Activated naive CD8-positive, alpha-beta T cell treated with anti-CD3 and anti-CD28 coated beads for 36 hours (primary cell): ENCODE measurements at regions not wholly inside any gene's neighbourhood (a gene's known extent, or its start where the extent isn't known, plus 50 kb on each side); places are given as distances from the start of the nearest gene placed in this dataset.

Source experiments
- DNase-seq: peaks from one replicate; pipeline ENCODE4 v3.0.0; 2021
- H3K27ac Mint-ChIP-seq: one replicate; pipeline ENCODE4 v1.8.0; 2022; ENCODE audit warnings: mild to moderate bottlenecking, moderate library complexity, mixed read lengths
- H3K27me3 Mint-ChIP-seq: one replicate; pipeline ENCODE4 v1.8.0; 2022; ENCODE audit warnings: mild to moderate bottlenecking, mixed read lengths
- H3K36me3 Mint-ChIP-seq: one replicate; pipeline ENCODE4 v1.8.0; 2021; ENCODE audit warnings: mild to moderate bottlenecking, mixed read lengths
- H3K4me1 Mint-ChIP-seq: one replicate; pipeline ENCODE4 v1.8.0; 2021; ENCODE audit warnings: mixed read lengths
- H3K4me3 Mint-ChIP-seq: one replicate; pipeline ENCODE4 v1.8.0; 2022; ENCODE audit warnings: mild to moderate bottlenecking, moderate library complexity, mixed read lengths
- H3K9me3 Mint-ChIP-seq: one replicate; pipeline ENCODE4 v1.8.0; 2022; ENCODE audit warnings: mixed read lengths

GRCh38 chr3:88318067-88318466 lies 168.3 kb downstream of the C3orf38 start:
- Mint-ChIP-seq H3K36me3 (no peaks in the 10 kb centered on the region), H3K9me3 (no peaks in the 10 kb centered on the region), H3K27ac (no peak overlapping the region), H3K4me3 (no peak overlapping the region), H3K4me1 (no peaks in the 10 kb centered on the region), H3K27me3 (no peaks in the 10 kb centered on the region)
- no peak for DNase-seq

GRCh38 chr3:88321363-88322050 lies 171.7 kb downstream of the C3orf38 start:
- no peak for DNase-seq
- Mint-ChIP-seq H3K36me3 (no peaks in the 10 kb centered on the region), H3K9me3 (no peaks in the 10 kb centered on the region), H3K27ac (no peak overlapping the region), H3K4me3 (no peak overlapping the region), H3K27me3 (no peaks in the 10 kb centered on the region), H3K4me1 (no peaks in the 10 kb centered on the region)

DNA sequence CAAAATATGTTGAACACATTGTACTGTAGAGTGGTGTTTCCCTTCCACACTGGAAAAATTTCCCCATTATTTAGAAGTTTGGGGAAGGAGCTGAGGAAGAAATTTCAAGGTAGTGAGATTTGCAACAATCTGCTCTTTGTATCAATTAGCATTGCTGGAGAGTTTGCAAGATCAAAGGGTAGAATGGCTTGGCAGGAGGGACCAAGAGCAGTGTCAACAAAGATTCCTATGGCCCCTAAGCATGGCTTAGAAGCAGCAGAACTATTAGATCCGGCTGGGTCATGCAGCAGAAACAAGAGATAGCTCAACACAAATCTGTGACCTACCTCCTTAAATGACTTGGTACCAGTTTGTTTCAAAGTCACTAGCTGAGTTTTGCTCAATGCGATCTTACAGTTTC lies 175.0 kb downstream of the C3orf38 start:
- H3K4me1 Mint-ChIP-seq, result no peaks in the 10 kb centered on the region
- H3K36me3 Mint-ChIP-seq, result no peaks in the 10 kb centered on the region
- H3K4me3 Mint-ChIP-seq, result no peak overlapping the region
- no peaks in the 10 kb centered on the region for H3K27me3 Mint-ChIP-seq
- DNase-seq, result no peak
- no peaks in the 10 kb centered on the region for H3K9me3 Mint-ChIP-seq
- H3K27ac Mint-ChIP-seq, result no peak overlapping the region

GRCh38 chr3:88334187-88334868 lies 184.6 kb downstream of the C3orf38 start:
- Mint-ChIP-seq H3K4me1 (no peaks in the 10 kb centered on the region), H3K27me3 (no peaks in the 10 kb centered on the region), H3K27ac (no peak overlapping the region), H3K4me3 (no peak overlapping the region), H3K36me3 (no peaks in the 10 kb centered on the region), H3K9me3 (peaks cover 12% of the 10 kb centered on the region)
- DNase-seq, result no peak

DNA sequence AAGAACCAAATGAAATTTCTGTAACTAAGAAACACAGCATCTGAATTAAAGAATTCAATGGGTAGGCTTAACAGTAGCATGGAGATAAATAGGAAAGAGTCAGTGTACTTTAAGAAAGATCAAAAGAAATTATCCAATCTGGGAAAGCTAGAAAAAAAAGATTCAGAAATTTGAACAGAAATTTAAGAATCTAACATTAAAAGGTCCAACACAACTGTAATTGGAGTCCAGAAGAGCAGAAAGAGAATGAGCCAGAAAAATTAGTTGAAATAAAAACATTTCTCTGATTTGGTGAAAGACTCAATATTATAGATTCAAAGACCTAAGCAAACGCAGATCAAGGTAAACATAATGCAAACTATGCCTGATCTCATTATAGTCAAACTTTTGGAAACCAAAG lies 187.1 kb downstream of the C3orf38 start:
- peaks cover 12% of the 10 kb centered on the region for H3K9me3 Mint-ChIP-seq
- H3K36me3 Mint-ChIP-seq, result no peaks in the 10 kb centered on the region
- no peak overlapping the region for H3K4me3 Mint-ChIP-seq
- DNase-seq, result no peak
- H3K27ac Mint-ChIP-seq, result no peak overlapping the region
- no peaks in the 10 kb centered on the region for H3K4me1 Mint-ChIP-seq
- H3K27me3 Mint-ChIP-seq, result no peaks in the 10 kb centered on the region

- no peak for DNase-seq
- no peaks in the 10 kb centered on the region for H3K9me3 Mint-ChIP-seq
- no peak overlapping the region for H3K4me3 Mint-ChIP-seq
- no peaks in the 10 kb centered on the region for H3K36me3 Mint-ChIP-seq
- H3K27me3 Mint-ChIP-seq, result no peaks in the 10 kb centered on the region
- no peaks in the 10 kb centered on the region for H3K4me1 Mint-ChIP-seq
- no peak overlapping the region for H3K27ac Mint-ChIP-seq
These were observed 193.5 kb downstream of the C3orf38 start for GRCh38 chr3:88343264-88343663.

GRCh38 chr3:88346643-88347042 lies 196.9 kb downstream of the C3orf38 start:
- Mint-ChIP-seq H3K4me1 (no peaks in the 10 kb centered on the region), H3K27me3 (no peaks in the 10 kb centered on the region), H3K36me3 (no peaks in the 10 kb centered on the region), H3K4me3 (no peak overlapping the region), H3K27ac (no peak overlapping the region), H3K9me3 (no peaks in the 10 kb centered on the region)
- no peak for DNase-seq

GRCh38 chr3:88362428-88362827 lies 212.7 kb downstream of the C3orf38 start:
- Mint-ChIP-seq H3K4me1 (no peaks in the 10 kb centered on the region), H3K4me3 (no peak overlapping the region)

GRCh38 chr3:88364926-88365325 lies 215.2 kb downstream of the C3orf38 start:
- Mint-ChIP-seq H3K27ac (no peak overlapping the region), H3K36me3 (no peaks in the 10 kb centered on the region), H3K4me1 (no peaks in the 10 kb centered on the region), H3K4me3 (no peak overlapping the region), H3K27me3 (no peaks in the 10 kb centered on the region), H3K9me3 (peaks cover 8% of the 10 kb centered on the region)
- DNase-seq, result no peak

More at GRCh38 chr3:88362428-88362827, 212.7 kb downstream of the C3orf38 start:
- Mint-ChIP-seq H3K36me3 (no peaks in the 10 kb centered on the region), H3K27ac (no peak overlapping the region), H3K27me3 (no peaks in the 10 kb centered on the region), H3K9me3 (peaks cover 10% of the 10 kb centered on the region)
- DNase-seq, result no peak

- Mint-ChIP-seq H3K4me1 (no peaks in the 10 kb centered on the region), H3K9me3 (peaks cover 10% of the 10 kb centered on the region), H3K27me3 (no peaks in the 10 kb centered on the region), H3K36me3 (no peaks in the 10 kb centered on the region), H3K27ac (no peak overlapping the region), H3K4me3 (no peak overlapping the region)
- no peak for DNase-seq
These were observed 219.6 kb downstream of the C3orf38 start for GRCh38 chr3:88369337-88369736.

DNA sequence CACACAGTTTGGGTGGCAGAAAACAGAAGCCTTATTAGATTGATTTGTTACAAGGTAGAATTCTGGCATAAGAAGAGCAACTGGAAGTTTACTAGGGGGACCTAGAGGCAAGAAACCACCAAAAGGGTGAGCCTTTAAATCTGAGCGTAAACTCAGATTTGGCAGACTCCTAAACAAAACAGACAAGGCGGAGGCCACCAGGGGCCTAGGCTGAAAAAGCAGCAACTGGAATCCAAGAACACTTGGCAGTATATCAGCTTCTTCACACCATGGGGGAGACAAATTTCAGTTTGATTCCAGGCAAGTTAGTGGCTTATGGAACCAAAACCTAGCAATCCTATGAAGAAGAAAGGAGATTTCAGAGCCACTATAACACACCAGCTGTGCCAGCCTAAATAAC lies 220.0 kb downstream of the C3orf38 start:
- Mint-ChIP-seq H3K27ac (no peak overlapping the region), H3K4me1 (no peaks in the 10 kb centered on the region), H3K4me3 (no peak overlapping the region), H3K36me3 (no peaks in the 10 kb centered on the region), H3K27me3 (no peaks in the 10 kb centered on the region), H3K9me3 (peaks cover 10% of the 10 kb centered on the region)
- no peak for DNase-seq

DNA sequence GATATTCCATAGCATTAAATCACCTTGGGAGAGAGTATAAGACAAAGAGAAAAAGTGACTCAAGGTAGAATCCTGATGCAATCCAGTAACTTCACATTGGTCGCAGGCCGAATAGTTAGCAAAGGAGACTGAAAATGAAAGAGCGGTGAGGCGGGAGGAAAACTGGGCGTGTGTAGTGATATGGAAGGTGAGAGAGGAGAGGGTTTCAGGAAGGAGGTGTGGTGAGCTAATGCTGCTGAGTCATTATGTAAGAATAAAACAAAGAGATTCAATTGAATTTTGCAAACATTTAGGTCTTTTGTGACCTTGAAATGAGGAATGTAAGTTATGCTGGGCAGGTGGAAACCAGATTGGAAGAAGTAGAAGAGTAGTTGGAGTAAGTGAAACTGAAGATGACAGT lies 235.3 kb downstream of the C3orf38 start:
- no peak for DNase-seq
- no peaks in the 10 kb centered on the region for H3K36me3 Mint-ChIP-seq
- no peaks in the 10 kb centered on the region for H3K4me1 Mint-ChIP-seq
- no peaks in the 10 kb centered on the region for H3K9me3 Mint-ChIP-seq
- H3K4me3 Mint-ChIP-seq, result no peak overlapping the region
- H3K27me3 Mint-ChIP-seq, result no peaks in the 10 kb centered on the region
- H3K27ac Mint-ChIP-seq, result no peak overlapping the region

DNA sequence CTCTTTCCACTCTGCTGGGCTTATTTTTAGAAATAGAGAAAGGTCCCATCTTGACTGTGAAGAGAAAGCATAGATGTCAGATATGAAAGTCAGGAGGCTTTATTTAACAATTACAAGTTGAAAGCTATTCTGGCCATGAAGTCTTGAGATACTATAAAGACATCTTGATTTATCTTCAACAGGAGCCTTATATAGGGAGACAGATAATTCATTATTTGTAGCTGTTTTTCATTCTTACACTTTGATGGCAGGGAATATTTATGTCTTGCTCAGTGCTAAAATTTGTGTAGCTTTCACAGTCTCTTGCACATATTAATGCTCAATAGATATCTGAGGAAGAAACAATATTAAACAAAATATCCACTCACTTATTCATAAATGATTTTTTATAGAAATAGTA lies 248.8 kb downstream of the C3orf38 start:
- H3K4me1 Mint-ChIP-seq, result no peaks in the 10 kb centered on the region
- no peaks in the 10 kb centered on the region for H3K27me3 Mint-ChIP-seq
- no peaks in the 10 kb centered on the region for H3K9me3 Mint-ChIP-seq

GRCh38 chr3:88403319-88403718 lies 253.6 kb downstream of the C3orf38 start:
- Mint-ChIP-seq H3K4me1 (no peaks in the 10 kb centered on the region), H3K9me3 (no peaks in the 10 kb centered on the region), H3K4me3 (no peak overlapping the region), H3K27me3 (no peaks in the 10 kb centered on the region), H3K36me3 (no peaks in the 10 kb centered on the region), H3K27ac (no peak overlapping the region)
- no peak for DNase-seq

More for the DNA sequence above, 248.8 kb downstream of the C3orf38 start:
- Mint-ChIP-seq H3K27ac (no peak overlapping the region), H3K36me3 (no peaks in the 10 kb centered on the region), H3K4me3 (no peak overlapping the region)
- no peak for DNase-seq

- Mint-ChIP-seq H3K36me3 (no peaks in the 10 kb centered on the region), H3K9me3 (no peaks in the 10 kb centered on the region), H3K4me3 (no peak overlapping the region), H3K27me3 (no peaks in the 10 kb centered on the region), H3K27ac (no peak overlapping the region), H3K4me1 (no peaks in the 10 kb centered on the region)
- no peak for DNase-seq
These were observed 258.3 kb downstream of the C3orf38 start for GRCh38 chr3:88408097-88408496.

GRCh38 chr3:88408935-88409334 lies 259.2 kb downstream of the C3orf38 start:
- Mint-ChIP-seq H3K27ac (no peak overlapping the region), H3K27me3 (no peaks in the 10 kb centered on the region), H3K4me1 (no peaks in the 10 kb centered on the region), H3K9me3 (no peaks in the 10 kb centered on the region), H3K36me3 (no peaks in the 10 kb centered on the region), H3K4me3 (no peak overlapping the region)
- no peak for DNase-seq
